ENCODE measurements at regions not wholly inside any gene's neighbourhood (a gene's known extent, or its start where the extent isn't known, plus 50 kb on each side); places are given as distances from the start of the nearest gene placed in this dataset.

DNA sequence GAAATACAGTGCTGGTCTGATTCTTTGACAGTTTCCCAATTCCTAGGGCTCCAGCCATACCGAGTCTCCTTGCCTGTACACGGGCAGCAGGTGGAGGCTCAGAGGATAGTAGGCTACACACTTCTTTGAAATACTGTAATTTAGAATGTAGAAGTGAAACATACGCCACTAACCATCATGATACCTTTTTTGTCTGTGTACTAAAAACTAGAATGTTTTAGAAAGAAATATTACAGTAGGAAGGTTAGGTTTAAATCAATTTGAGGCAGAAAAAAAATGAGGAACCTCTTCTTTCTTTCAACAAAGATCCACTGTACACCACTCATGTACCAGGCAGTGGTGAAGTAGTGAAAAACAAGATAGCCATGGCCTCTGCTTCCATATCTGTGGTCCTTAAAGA, 354.7 kb downstream of the MCTP2 start:
- TF ChIP-seq, protein P1, sequence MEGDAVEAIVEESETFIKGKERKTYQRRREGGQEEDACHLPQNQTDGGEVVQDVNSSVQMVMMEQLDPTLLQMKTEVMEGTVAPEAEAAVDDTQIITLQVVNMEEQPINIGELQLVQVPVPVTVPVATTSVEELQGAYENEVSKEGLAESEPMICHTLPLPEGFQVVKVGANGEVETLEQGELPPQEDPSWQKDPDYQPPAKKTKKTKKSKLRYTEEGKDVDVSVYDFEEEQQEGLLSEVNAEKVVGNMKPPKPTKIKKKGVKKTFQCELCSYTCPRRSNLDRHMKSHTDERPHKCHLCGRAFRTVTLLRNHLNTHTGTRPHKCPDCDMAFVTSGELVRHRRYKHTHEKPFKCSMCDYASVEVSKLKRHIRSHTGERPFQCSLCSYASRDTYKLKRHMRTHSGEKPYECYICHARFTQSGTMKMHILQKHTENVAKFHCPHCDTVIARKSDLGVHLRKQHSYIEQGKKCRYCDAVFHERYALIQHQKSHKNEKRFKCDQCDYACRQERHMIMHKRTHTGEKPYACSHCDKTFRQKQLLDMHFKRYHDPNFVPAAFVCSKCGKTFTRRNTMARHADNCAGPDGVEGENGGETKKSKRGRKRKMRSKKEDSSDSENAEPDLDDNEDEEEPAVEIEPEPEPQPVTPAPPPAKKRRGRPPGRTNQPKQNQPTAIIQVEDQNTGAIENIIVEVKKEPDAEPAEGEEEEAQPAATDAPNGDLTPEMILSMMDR (IDR thresholded peaks at IDR 0.05; ENCODE audit: low read depth, low read length), result no peak
- no peak overlapping the region for H3K4me3 ChIP-seq (ENCODE audit: low read depth, low read length)

DNA sequence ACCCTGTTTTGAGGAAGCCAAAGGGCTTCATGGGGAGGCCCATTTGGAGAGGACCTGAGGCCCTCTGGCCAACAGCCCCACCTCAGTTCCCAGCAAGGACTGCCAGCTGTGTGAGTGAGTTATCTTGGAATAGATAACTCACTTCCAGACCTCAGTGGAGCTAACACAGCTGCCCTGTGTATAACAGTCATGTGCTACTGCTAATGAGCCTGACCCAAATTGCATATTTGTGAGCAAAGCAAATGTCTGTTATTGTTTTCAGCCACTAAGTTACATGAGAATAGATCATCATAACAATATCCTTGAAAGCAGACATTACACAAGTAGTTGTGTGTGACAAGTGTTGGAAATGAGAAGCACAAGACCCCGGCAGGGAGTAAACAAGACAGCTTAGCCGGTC, 355.8 kb downstream of the MCTP2 start:
- TF ChIP-seq, protein P1 (IDR thresholded peaks at IDR 0.05; ENCODE audit: low read depth, low read length), result no peak
- H3K4me3 ChIP-seq (ENCODE audit: low read depth, low read length), result no peak overlapping the region

DNA sequence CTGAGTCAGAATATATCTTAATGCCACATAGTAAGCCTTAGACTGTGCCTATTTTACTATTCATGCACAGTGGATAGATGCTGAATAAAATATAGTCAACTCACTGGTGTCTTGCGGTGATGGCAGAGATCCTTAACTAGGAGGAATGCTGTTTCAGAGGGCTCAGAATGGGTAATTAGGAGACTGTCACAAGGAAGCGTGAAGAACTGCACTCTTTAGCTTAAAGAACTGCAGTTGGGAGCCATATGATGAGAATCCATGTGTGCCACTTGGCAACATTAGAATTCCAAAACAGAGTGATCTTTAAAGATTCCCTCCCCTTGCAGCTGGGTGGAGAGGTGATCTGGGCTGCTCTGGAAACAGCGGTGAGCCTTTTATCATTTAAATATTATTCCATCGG, 357.6 kb downstream of the MCTP2 start:
- TF ChIP-seq, protein P1 (IDR thresholded peaks at IDR 0.05; ENCODE audit: low read depth, low read length), result no peak
- no peak overlapping the region for H3K4me3 ChIP-seq (ENCODE audit: low read depth, low read length)

DNA sequence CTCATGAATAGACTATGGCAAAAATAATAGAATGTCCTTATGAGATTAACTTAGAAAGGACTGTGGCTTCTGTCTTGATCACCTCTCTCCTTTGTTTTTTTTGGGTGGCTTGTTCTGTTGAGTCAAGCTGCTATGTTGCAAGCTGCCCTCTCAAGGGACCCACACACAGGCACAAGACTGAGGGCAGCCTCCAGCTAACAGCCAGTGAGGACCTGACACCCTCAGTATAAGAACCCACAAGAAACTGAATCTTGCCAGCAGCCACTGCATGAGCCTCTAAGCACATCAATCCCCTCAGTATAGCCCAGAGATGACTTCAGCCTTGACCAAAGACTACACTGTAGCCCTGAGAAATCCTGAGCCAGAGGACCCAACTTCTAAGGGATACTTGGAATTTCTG, 361.1 kb downstream of the MCTP2 start:
- H3K4me3 ChIP-seq (ENCODE audit: low read depth, low read length), result no peak overlapping the region
- TF ChIP-seq, protein P1 (IDR thresholded peaks at IDR 0.05; ENCODE audit: low read depth, low read length), result no peak

DNA sequence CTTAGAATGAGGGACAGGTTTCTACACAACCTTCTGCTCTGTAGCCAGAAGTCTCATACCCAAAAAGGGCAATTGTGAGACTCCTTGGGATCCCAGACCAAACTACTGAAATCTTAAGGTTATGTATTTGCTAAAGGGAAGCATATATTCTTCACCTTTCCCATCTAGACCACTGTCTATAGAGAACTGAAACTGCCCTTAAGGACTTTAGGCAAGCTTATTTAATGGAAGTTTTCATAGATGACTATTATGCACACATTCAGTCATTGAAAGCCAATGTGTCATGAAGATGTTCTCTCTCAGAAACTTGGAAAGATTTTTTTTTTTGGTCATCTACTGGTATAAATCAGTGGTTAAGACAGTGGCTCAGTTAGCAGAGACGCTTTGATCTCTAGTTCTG, 365.3 kb downstream of the MCTP2 start:
- TF ChIP-seq, protein P1 (IDR thresholded peaks at IDR 0.05; ENCODE audit: low read depth, low read length), result no peak
- H3K4me3 ChIP-seq (ENCODE audit: low read depth, low read length), result no peak overlapping the region

DNA sequence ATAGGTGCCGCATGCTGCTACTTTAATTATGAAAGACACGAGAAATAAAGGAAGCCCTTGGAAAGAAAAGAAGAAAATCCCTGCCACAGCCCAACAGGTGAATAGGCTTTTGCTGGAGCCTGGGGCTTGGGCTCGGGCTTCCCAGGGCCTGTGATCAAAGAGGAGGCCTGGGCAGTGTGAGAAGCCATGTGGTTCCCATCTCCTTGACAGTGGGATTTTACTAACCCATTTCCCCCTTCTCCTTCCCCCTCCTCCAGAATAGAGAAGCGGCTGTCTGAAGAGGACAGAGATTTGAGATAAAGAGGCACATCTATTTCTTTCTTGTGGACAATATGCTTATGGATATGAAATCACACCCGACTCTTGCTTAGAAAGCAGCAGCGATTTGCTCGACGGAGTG, 369.1 kb downstream of the MCTP2 start:
- TF ChIP-seq, protein P1 (IDR thresholded peaks at IDR 0.05; ENCODE audit: low read depth, low read length), result no peak
- no peak overlapping the region for H3K4me3 ChIP-seq (ENCODE audit: low read depth, low read length)

DNA sequence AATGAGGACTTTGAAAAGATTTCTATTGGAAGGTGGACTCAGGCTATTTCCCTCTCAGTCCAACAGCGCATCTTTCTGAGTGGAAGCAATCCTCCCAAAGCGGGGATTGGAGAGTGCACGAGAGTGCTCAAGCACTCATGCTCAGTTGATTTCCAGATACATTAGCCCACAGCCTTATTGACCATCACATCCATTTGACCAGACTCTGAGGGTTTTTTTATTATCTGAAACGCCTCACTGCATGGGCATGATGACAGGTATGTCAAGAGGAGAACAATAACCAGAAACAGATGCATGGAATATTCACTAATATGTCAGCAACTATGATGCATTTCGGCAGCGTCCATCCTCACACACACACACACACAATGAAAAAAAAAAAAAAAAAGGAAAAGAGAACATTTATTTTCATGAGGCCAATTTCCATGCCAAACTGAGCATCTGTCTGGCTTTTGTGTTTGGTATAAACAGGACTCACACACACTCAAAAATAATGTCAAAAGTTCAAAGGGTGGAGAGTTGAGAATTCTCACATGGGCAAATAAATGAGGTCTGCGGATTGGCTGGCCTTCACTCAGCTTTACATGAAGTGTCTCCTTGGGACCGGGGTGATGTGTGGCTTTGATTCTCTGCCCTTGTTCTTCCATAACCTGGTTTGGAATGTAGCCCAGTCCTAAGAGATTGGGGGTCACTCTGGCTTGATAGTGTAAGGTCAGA, 371.6 kb downstream of the MCTP2 start:
- H3K4me3 ChIP-seq (ENCODE audit: low read depth, low read length), result no peak overlapping the region
- TF ChIP-seq, protein P1 (IDR thresholded peaks at IDR 0.05; ENCODE audit: low read depth, low read length), result no peak
